ENCODE measurements at regions not wholly inside any gene's neighbourhood (a gene's known extent, or its start where the extent isn't known, plus 50 kb on each side); places are given as distances from the start of the nearest gene placed in this dataset.
"Not testable (repeated sequence)": the region's sequence is repeated elsewhere in the genome, so short reads cannot be mapped to it uniquely, and the experiment has no call there.

- CTCF ChIA-PET; FAIRE-seq; H2AFZ ChIP-seq (ENCODE audit: low read depth, low read length); H3K27me3 ChIP-seq (ENCODE audit: control insufficient read depth in 2 of 2, insufficient read depth in 2 of 2, low read length in 2 of 2); H4K20me1 ChIP-seq (replicated peaks; ENCODE audit: control insufficient read depth, extremely low read depth, insufficient read depth, low read length); dilution Hi-C loops (cut with MboI; ENCODE audit: extremely low pct_ligation_motif_present, low sequenced_read_pairs); intact Hi-C loops (cut with micrococcal nuclease); H3K79me2 ChIP-seq (ENCODE audit: control insufficient read depth, insufficient read depth, low read length); H3K4me1 ChIP-seq (ENCODE audit: control insufficient read depth, extremely low read depth, insufficient read depth, low read length); H3K27ac ChIP-seq (ENCODE audit: insufficient read depth, low read depth, low read length); H3K4me2 ChIP-seq (ENCODE audit: insufficient read depth, low read length); POLR2A ChIA-PET; H3K36me3 ChIP-seq (ENCODE audit: control insufficient read depth in 2 of 2, extremely low read depth in 1 of 2, insufficient read depth in 2 of 2, low read length in 2 of 2); BruUV-seq (replicated peaks); H3K9me3 ChIP-seq (replicated peaks; ENCODE audit: control insufficient read depth, insufficient read depth, low read length); H3K9ac ChIP-seq (replicated peaks; ENCODE audit: extremely low read depth, insufficient read depth, low read length); H3K9me1 ChIP-seq (replicated peaks; ENCODE audit: control insufficient read depth, extremely low read depth, insufficient read depth, low read length); H3K4me3 ChIP-seq (replicated peaks in 1 of 3; ENCODE audit: insufficient read depth in 1 of 3, low read depth in 1 of 3, low read length in 3 of 3); DNase-seq (ENCODE audit: low read depth, low spot score): not testable (repeated sequence)
Observed at GRCh38 chr3:192968901-192969300, 51.2 kb upstream of the MB21D2 start.

DNA sequence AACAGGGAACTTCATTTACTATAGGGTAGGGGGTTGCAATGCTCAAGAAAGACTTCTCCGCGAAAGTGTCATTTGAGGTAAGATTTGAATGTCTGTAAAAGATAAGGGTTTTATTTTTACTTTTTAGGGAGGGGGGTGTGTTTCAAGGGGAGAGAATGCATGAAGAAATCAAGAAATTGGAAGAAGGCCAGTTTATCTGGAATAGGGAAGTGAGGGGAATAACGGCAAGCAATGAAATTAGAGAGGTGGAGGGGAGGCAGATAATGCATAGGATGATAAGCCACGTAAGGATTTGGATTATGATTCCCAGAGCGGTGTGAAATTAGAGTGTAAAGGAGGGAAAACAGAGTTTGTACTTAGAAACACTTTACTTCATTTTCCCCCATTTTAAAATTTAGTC lies 63.0 kb upstream of the MB21D2 start:
- no TSS peak for BruUV-seq (replicated peaks)
- no peaks in the 10 kb centered on the region for H3K27me3 ChIP-seq (ENCODE audit: control insufficient read depth in 2 of 2, insufficient read depth in 2 of 2, low read length in 2 of 2)
- POLR2A ChIA-PET: no interaction called here

More for the DNA sequence above, 63.0 kb upstream of the MB21D2 start:
- H3K4me3 ChIP-seq (replicated peaks in 1 of 3; ENCODE audit: insufficient read depth in 1 of 3, low read depth in 1 of 3, low read length in 3 of 3): no peak overlapping the region
- FAIRE-seq: no peak
- no peaks in the 10 kb centered on the region for H3K36me3 ChIP-seq (ENCODE audit: control insufficient read depth in 2 of 2, extremely low read depth in 1 of 2, insufficient read depth in 2 of 2, low read length in 2 of 2)
- H3K9me3 ChIP-seq (replicated peaks; ENCODE audit: control insufficient read depth, insufficient read depth, low read length): no peaks in the 10 kb centered on the region
- H3K79me2 ChIP-seq (ENCODE audit: control insufficient read depth, insufficient read depth, low read length): no peaks in the 10 kb centered on the region
- no peak for DNase-seq (ENCODE audit: low read depth, low spot score)
- no peaks in the 10 kb centered on the region for H3K4me1 ChIP-seq (ENCODE audit: control insufficient read depth, extremely low read depth, insufficient read depth, low read length)
- H3K27ac ChIP-seq (ENCODE audit: insufficient read depth, low read depth, low read length): no peak overlapping the region
- dilution Hi-C loops (cut with MboI; ENCODE audit: extremely low pct_ligation_motif_present, low sequenced_read_pairs): no loop called here
- H4K20me1 ChIP-seq (replicated peaks; ENCODE audit: control insufficient read depth, extremely low read depth, insufficient read depth, low read length): no peaks in the 10 kb centered on the region
- TF ChIP-seq, protein P1, sequence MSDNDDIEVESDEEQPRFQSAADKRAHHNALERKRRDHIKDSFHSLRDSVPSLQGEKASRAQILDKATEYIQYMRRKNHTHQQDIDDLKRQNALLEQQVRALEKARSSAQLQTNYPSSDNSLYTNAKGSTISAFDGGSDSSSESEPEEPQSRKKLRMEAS (IDR thresholded peaks at IDR 0.05; ENCODE audit: insufficient read depth, insufficient read length): no peak
- TF ChIP-seq, protein P2, sequence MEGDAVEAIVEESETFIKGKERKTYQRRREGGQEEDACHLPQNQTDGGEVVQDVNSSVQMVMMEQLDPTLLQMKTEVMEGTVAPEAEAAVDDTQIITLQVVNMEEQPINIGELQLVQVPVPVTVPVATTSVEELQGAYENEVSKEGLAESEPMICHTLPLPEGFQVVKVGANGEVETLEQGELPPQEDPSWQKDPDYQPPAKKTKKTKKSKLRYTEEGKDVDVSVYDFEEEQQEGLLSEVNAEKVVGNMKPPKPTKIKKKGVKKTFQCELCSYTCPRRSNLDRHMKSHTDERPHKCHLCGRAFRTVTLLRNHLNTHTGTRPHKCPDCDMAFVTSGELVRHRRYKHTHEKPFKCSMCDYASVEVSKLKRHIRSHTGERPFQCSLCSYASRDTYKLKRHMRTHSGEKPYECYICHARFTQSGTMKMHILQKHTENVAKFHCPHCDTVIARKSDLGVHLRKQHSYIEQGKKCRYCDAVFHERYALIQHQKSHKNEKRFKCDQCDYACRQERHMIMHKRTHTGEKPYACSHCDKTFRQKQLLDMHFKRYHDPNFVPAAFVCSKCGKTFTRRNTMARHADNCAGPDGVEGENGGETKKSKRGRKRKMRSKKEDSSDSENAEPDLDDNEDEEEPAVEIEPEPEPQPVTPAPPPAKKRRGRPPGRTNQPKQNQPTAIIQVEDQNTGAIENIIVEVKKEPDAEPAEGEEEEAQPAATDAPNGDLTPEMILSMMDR (IDR thresholded peaks at IDR 0.05; ENCODE audit: extremely low read depth in 1 of 2, insufficient read depth in 1 of 2, low read depth in 1 of 2, low read length in 2 of 2): no peak
- TF ChIP-seq EZH2 (IDR thresholded peaks at IDR 0.05; ENCODE audit: borderline replicate concordance, low read depth, low read length, severe bottlenecking) (no peak), MYC (IDR thresholded peaks at IDR 0.05; ENCODE audit: low read depth, low read length) (no peak), POLR2A (IDR thresholded peaks at IDR 0.05; ENCODE audit: low read depth, low read length) (no peak), FOS (IDR thresholded peaks at IDR 0.05; ENCODE audit: borderline replicate concordance, insufficient read depth, low read length) (no peak), JUN (IDR thresholded peaks at IDR 0.05; ENCODE audit: borderline replicate concordance, insufficient read depth, insufficient read length, low read depth) (no peak), GATA2 (IDR thresholded peaks at IDR 0.05; ENCODE audit: insufficient read depth, insufficient read length, low read depth, low read length) (no peak), POLR2AphosphoS5 (IDR thresholded peaks at IDR 0.05; ENCODE audit: insufficient read depth, low read depth, low read length) (no peak)
- no peak overlapping the region for H3K4me2 ChIP-seq (ENCODE audit: insufficient read depth, low read length)
- H3K9me1 ChIP-seq (replicated peaks; ENCODE audit: control insufficient read depth, extremely low read depth, insufficient read depth, low read length): no peaks in the 10 kb centered on the region
- intact Hi-C loops (cut with micrococcal nuclease): no loop called here
- no peak overlapping the region for H2AFZ ChIP-seq (ENCODE audit: low read depth, low read length)
- CTCF ChIA-PET: no interaction called here
- no peak overlapping the region for H3K9ac ChIP-seq (replicated peaks; ENCODE audit: extremely low read depth, insufficient read depth, low read length)
